ENCODE measurements at regions not wholly inside any gene's neighbourhood (a gene's known extent, or its start where the extent isn't known, plus 50 kb on each side); places are given as distances from the start of the nearest gene placed in this dataset.
"Not testable (repeated sequence)": the region's sequence is repeated elsewhere in the genome, so short reads cannot be mapped to it uniquely, and the experiment has no call there.

GRCh38 chr7:98770085-98770484 lies 99.7 kb downstream of the TMEM130 start:
- no CpG with 5 or more reads among the region's 5 CpGs for WGBS (ENCODE audit: insufficient coverage, low lambda C conversion rate)
- not testable (repeated sequence) for DNase-seq; H3K36me3 ChIP-seq (ENCODE audit: control insufficient read depth, insufficient read depth, low read length); H3K4me3 ChIP-seq (ENCODE audit: low read length); H3K9me3 ChIP-seq (ENCODE audit: control insufficient read depth, low read depth, low read length); H3K27me3 ChIP-seq (ENCODE audit: control insufficient read depth, insufficient read depth, low read length); H3K27ac ChIP-seq (ENCODE audit: low read length)
- H3K4me1 ChIP-seq (ENCODE audit: control insufficient read depth, insufficient read depth, low read length), result peaks cover 14% of the 10 kb centered on the region

GRCh38 chr7:98771519-98771918 lies 98.3 kb downstream of the TMEM130 start:
- WGBS (ENCODE audit: insufficient coverage, low lambda C conversion rate), result no CpG with 5 or more reads among the region's 6 CpGs
- Histone ChIP-seq H3K4me1 (ENCODE audit: control insufficient read depth, insufficient read depth, low read length) (peaks cover 14% of the 10 kb centered on the region), H3K27me3 (ENCODE audit: control insufficient read depth, insufficient read depth, low read length) (no peaks in the 10 kb centered on the region), H3K9me3 (ENCODE audit: control insufficient read depth, low read depth, low read length) (no peaks in the 10 kb centered on the region), H3K36me3 (ENCODE audit: control insufficient read depth, insufficient read depth, low read length) (no peaks in the 10 kb centered on the region), H3K4me3 (ENCODE audit: low read length) (no peak overlapping the region), H3K27ac (ENCODE audit: low read length) (no peak overlapping the region)
- peak; percentile 55 to 69 for DNase-seq

- no peak overlapping the region for H3K4me3 ChIP-seq (ENCODE audit: low read length)
- no peaks in the 10 kb centered on the region for H3K36me3 ChIP-seq (ENCODE audit: control insufficient read depth, insufficient read depth, low read length)
- no peaks in the 10 kb centered on the region for H3K27me3 ChIP-seq (ENCODE audit: control insufficient read depth, insufficient read depth, low read length)
- peak in 1 of 2 donors; percentile 31 for DNase-seq
- H3K27ac ChIP-seq (ENCODE audit: low read length), result no peak overlapping the region
- H3K4me1 ChIP-seq (ENCODE audit: control insufficient read depth, insufficient read depth, low read length), result peaks cover 14% of the 10 kb centered on the region
- no peaks in the 10 kb centered on the region for H3K9me3 ChIP-seq (ENCODE audit: control insufficient read depth, low read depth, low read length)
- 10% methylated on average over 2 of the region's 22 CpGs for WGBS (ENCODE audit: insufficient coverage, low lambda C conversion rate)
Measured at GRCh38 chr7:98771941-98772603, 97.7 kb downstream of the TMEM130 start.

- Histone ChIP-seq H3K27me3 (ENCODE audit: control insufficient read depth, insufficient read depth, low read length) (no peaks in the 10 kb centered on the region), H3K27ac (ENCODE audit: low read length) (no peak overlapping the region), H3K4me1 (ENCODE audit: control insufficient read depth, insufficient read depth, low read length) (peaks cover 14% of the 10 kb centered on the region), H3K4me3 (ENCODE audit: low read length) (no peak overlapping the region), H3K9me3 (ENCODE audit: control insufficient read depth, low read depth, low read length) (no peaks in the 10 kb centered on the region), H3K36me3 (ENCODE audit: control insufficient read depth, insufficient read depth, low read length) (no peaks in the 10 kb centered on the region)
- no peak for DNase-seq
- WGBS (ENCODE audit: insufficient coverage, low lambda C conversion rate), result no CpG with 5 or more reads among the region's 4 CpGs
Measured at GRCh38 chr7:98774884-98775283, 94.9 kb downstream of the TMEM130 start.

GRCh38 chr7:98777051-98777450 lies 92.8 kb downstream of the TMEM130 start:
- 80% methylated on average over 1 of the region's 9 CpGs for WGBS (ENCODE audit: insufficient coverage, low lambda C conversion rate)
- H3K4me3 ChIP-seq (ENCODE audit: low read length), result no peak overlapping the region
- H3K27me3 ChIP-seq (ENCODE audit: control insufficient read depth, insufficient read depth, low read length), result no peaks in the 10 kb centered on the region
- DNase-seq, result no peak
- peaks cover 5% of the 10 kb centered on the region for H3K4me1 ChIP-seq (ENCODE audit: control insufficient read depth, insufficient read depth, low read length)
- H3K9me3 ChIP-seq (ENCODE audit: control insufficient read depth, low read depth, low read length), result no peaks in the 10 kb centered on the region
- H3K36me3 ChIP-seq (ENCODE audit: control insufficient read depth, insufficient read depth, low read length), result no peaks in the 10 kb centered on the region
- no peak overlapping the region for H3K27ac ChIP-seq (ENCODE audit: low read length)

- no peaks in the 10 kb centered on the region for H3K27me3 ChIP-seq (ENCODE audit: control insufficient read depth, insufficient read depth, low read length)
- H3K9me3 ChIP-seq (ENCODE audit: control insufficient read depth, low read depth, low read length), result no peaks in the 10 kb centered on the region
- WGBS (ENCODE audit: insufficient coverage, low lambda C conversion rate), result no CpG with 5 or more reads among the region's 4 CpGs
- H3K36me3 ChIP-seq (ENCODE audit: control insufficient read depth, insufficient read depth, low read length), result no peaks in the 10 kb centered on the region
- no peak overlapping the region for H3K27ac ChIP-seq (ENCODE audit: low read length)
- peak; percentile 19 to 66 for DNase-seq
- H3K4me3 ChIP-seq (ENCODE audit: low read length), result no peak overlapping the region
- H3K4me1 ChIP-seq (ENCODE audit: control insufficient read depth, insufficient read depth, low read length), result no peaks in the 10 kb centered on the region
Measured at GRCh38 chr7:98778421-98778820, 91.4 kb downstream of the TMEM130 start.

GRCh38 chr7:98779800-98780587 lies 89.8 kb downstream of the TMEM130 start:
- H3K36me3 ChIP-seq (ENCODE audit: control insufficient read depth, insufficient read depth, low read length), result no peaks in the 10 kb centered on the region
- WGBS (ENCODE audit: insufficient coverage, low lambda C conversion rate), result no CpG with 5 or more reads among the region's 22 CpGs
- no peak overlapping the region for H3K4me3 ChIP-seq (ENCODE audit: low read length)
- DNase-seq, result no peak
- no peaks in the 10 kb centered on the region for H3K27me3 ChIP-seq (ENCODE audit: control insufficient read depth, insufficient read depth, low read length)
- no peak overlapping the region for H3K27ac ChIP-seq (ENCODE audit: low read length)
- H3K4me1 ChIP-seq (ENCODE audit: control insufficient read depth, insufficient read depth, low read length), result no peaks in the 10 kb centered on the region
- no peaks in the 10 kb centered on the region for H3K9me3 ChIP-seq (ENCODE audit: control insufficient read depth, low read depth, low read length)

GRCh38 chr7:98784216-98784785 lies 85.5 kb downstream of the TMEM130 start:
- H3K9me3 ChIP-seq (ENCODE audit: control insufficient read depth, low read depth, low read length), result no peaks in the 10 kb centered on the region
- no peak overlapping the region for H3K27ac ChIP-seq (ENCODE audit: low read length)
- H3K4me3 ChIP-seq (ENCODE audit: low read length), result no peak overlapping the region
- no peaks in the 10 kb centered on the region for H3K27me3 ChIP-seq (ENCODE audit: control insufficient read depth, insufficient read depth, low read length)
- no peaks in the 10 kb centered on the region for H3K4me1 ChIP-seq (ENCODE audit: control insufficient read depth, insufficient read depth, low read length)
- H3K36me3 ChIP-seq (ENCODE audit: control insufficient read depth, insufficient read depth, low read length), result no peaks in the 10 kb centered on the region
- DNase-seq, result no peak
- WGBS (ENCODE audit: insufficient coverage, low lambda C conversion rate), result 80% methylated on average over 1 of the region's 11 CpGs

GRCh38 chr7:98785929-98786571 lies 83.8 kb downstream of the TMEM130 start:
- Histone ChIP-seq H3K36me3 (ENCODE audit: control insufficient read depth, insufficient read depth, low read length) (no peaks in the 10 kb centered on the region), H3K4me3 (ENCODE audit: low read length) (no peak overlapping the region), H3K27me3 (ENCODE audit: control insufficient read depth, insufficient read depth, low read length) (no peaks in the 10 kb centered on the region), H3K9me3 (ENCODE audit: control insufficient read depth, low read depth, low read length) (no peaks in the 10 kb centered on the region), H3K4me1 (ENCODE audit: control insufficient read depth, insufficient read depth, low read length) (no peaks in the 10 kb centered on the region), H3K27ac (ENCODE audit: low read length) (no peak overlapping the region)
- DNase-seq, result no peak
- no CpG with 5 or more reads among the region's 14 CpGs for WGBS (ENCODE audit: insufficient coverage, low lambda C conversion rate)

GRCh38 chr7:98788966-98789365 lies 80.8 kb downstream of the TMEM130 start:
- no peak for DNase-seq
- Histone ChIP-seq H3K27me3 (ENCODE audit: control insufficient read depth, insufficient read depth, low read length) (no peaks in the 10 kb centered on the region), H3K4me1 (ENCODE audit: control insufficient read depth, insufficient read depth, low read length) (no peaks in the 10 kb centered on the region), H3K27ac (ENCODE audit: low read length) (no peak overlapping the region), H3K4me3 (ENCODE audit: low read length) (no peak overlapping the region), H3K9me3 (ENCODE audit: control insufficient read depth, low read depth, low read length) (no peaks in the 10 kb centered on the region), H3K36me3 (ENCODE audit: control insufficient read depth, insufficient read depth, low read length) (no peaks in the 10 kb centered on the region)
- no CpG with 5 or more reads among the region's 3 CpGs for WGBS (ENCODE audit: insufficient coverage, low lambda C conversion rate)

Data from large intestine (tissue), 3 donors.